ENCODE measurements at regions not wholly inside any gene's neighbourhood (a gene's known extent, or its start where the extent isn't known, plus 50 kb on each side); places are given as distances from the start of the nearest gene placed in this dataset.

GRCh38 chr5:130568791-130569190 lies 596.3 kb downstream of the HINT1 start:
- WGBS (ENCODE audit: insufficient coverage, low coverage, missing lambda C conversion rate): 0% methylated on average over 1 of the region's 1 CpG
- no peaks in the 10 kb centered on the region for H3K27me3 ChIP-seq (ENCODE audit: control insufficient read depth in 2 of 2, insufficient read depth in 2 of 2, low read length in 2 of 2)
- H3K79me2 ChIP-seq (ENCODE audit: control insufficient read depth, insufficient read depth, low read length): no peaks in the 10 kb centered on the region
- FAIRE-seq (no peak), ATAC-seq (no peak), DNase-seq (ENCODE audit: extremely low read depth in 1 of 4, low spot score in 3 of 4) (no peak)
- H3K9me1 ChIP-seq (ENCODE audit: control insufficient read depth, insufficient read depth, low read length): no peaks in the 10 kb centered on the region
- no TSS peak for BruUV-seq (replicated peaks)
- H3K36me3 ChIP-seq (ENCODE audit: control insufficient read depth, insufficient read depth, low read length): no peaks in the 10 kb centered on the region
- no peak for TF ChIP-seq ZFP91 (CRISPR knock-in tag; IDR thresholded peaks at IDR 0.05)
- TF ChIP-seq RFX1 (IDR thresholded peaks at IDR 0.05): 0 out of 2 replicates have a peak, but pooled peaks have one; percentile 14
- no peaks in the 10 kb centered on the region for H3K9me3 ChIP-seq (replicated peaks; ENCODE audit: control insufficient read depth, insufficient read depth, low read depth, low read length)
- H3K4me1 ChIP-seq (replicated peaks in 1 of 2; ENCODE audit: control insufficient read depth in 2 of 2, insufficient read depth in 2 of 2, low read length in 2 of 2): no peaks in the 10 kb centered on the region
- no peak overlapping the region for H3K27ac ChIP-seq (ENCODE audit: extremely low read depth, low read depth, low read length)
- CTCF ChIA-PET (ENCODE audit: low intra/inter-chr PET ratio): no interaction called here
- H3K4me2 ChIP-seq (ENCODE audit: insufficient read depth, low read length): no peak overlapping the region
- intact Hi-C loops (cut with micrococcal nuclease): no loop called here
- no peak overlapping the region for H3K9ac ChIP-seq (ENCODE audit: insufficient read depth in 1 of 2, low read depth in 2 of 2, low read length in 2 of 2)
- POLR2A ChIA-PET: no interaction called here
- in situ Hi-C loops (cut with MboI): no loop called here
- no peak overlapping the region for H3K4me3 ChIP-seq
- H4K20me1 ChIP-seq (replicated peaks; ENCODE audit: control insufficient read depth, insufficient read depth, low read length): no peaks in the 10 kb centered on the region
- no peak overlapping the region for H2AFZ ChIP-seq (ENCODE audit: low read depth, low read length)

GRCh38 chr5:130555429-130555828 lies 609.6 kb downstream of the HINT1 start:
- ATAC-seq: no peak
- in situ Hi-C loops (cut with MboI) (no loop called here), intact Hi-C loops (cut with micrococcal nuclease) (no loop called here)
- H2AFZ ChIP-seq (ENCODE audit: low read depth, low read length): no peak overlapping the region
- CTCF ChIA-PET (ENCODE audit: low intra/inter-chr PET ratio): no interaction called here
- no peaks in the 10 kb centered on the region for H3K4me1 ChIP-seq (replicated peaks in 1 of 2; ENCODE audit: control insufficient read depth in 2 of 2, insufficient read depth in 2 of 2, low read length in 2 of 2)
- WGBS (ENCODE audit: insufficient coverage, low coverage, missing lambda C conversion rate): 0% methylated on average over 3 of the region's 3 CpGs
- H3K27ac ChIP-seq (ENCODE audit: extremely low read depth, low read depth, low read length): no peak overlapping the region
- DNase-seq (ENCODE audit: extremely low read depth in 1 of 4, low spot score in 3 of 4): no peak
- H3K36me3 ChIP-seq (ENCODE audit: control insufficient read depth, insufficient read depth, low read length): no peaks in the 10 kb centered on the region
- no peak overlapping the region for H3K9ac ChIP-seq (ENCODE audit: insufficient read depth in 1 of 2, low read depth in 2 of 2, low read length in 2 of 2)
- POLR2A ChIA-PET: no interaction called here
- H3K9me3 ChIP-seq (replicated peaks; ENCODE audit: control insufficient read depth, insufficient read depth, low read depth, low read length): no peaks in the 10 kb centered on the region
- no peak for FAIRE-seq
- H3K9me1 ChIP-seq (ENCODE audit: control insufficient read depth, insufficient read depth, low read length): no peaks in the 10 kb centered on the region
- H4K20me1 ChIP-seq (replicated peaks; ENCODE audit: control insufficient read depth, insufficient read depth, low read length): no peaks in the 10 kb centered on the region
- no peak overlapping the region for H3K4me3 ChIP-seq
- TF ChIP-seq MEIS2 (IDR thresholded peaks at IDR 0.05; ENCODE audit: partially characterized antibody) (no peak), SMARCE1 (IDR thresholded peaks at IDR 0.05) (no peak), NONO (IDR thresholded peaks at IDR 0.05; ENCODE audit: low read depth in 2 of 2, low read length in 1 of 2) (no peak), U2AF2 (optimal IDR thresholded peaks at IDR 0.05; ENCODE audit: low read depth, low read length) (no peak), ARID2 (IDR thresholded peaks at IDR 0.05) (no peak)
- TF ChIP-seq, protein P1, sequence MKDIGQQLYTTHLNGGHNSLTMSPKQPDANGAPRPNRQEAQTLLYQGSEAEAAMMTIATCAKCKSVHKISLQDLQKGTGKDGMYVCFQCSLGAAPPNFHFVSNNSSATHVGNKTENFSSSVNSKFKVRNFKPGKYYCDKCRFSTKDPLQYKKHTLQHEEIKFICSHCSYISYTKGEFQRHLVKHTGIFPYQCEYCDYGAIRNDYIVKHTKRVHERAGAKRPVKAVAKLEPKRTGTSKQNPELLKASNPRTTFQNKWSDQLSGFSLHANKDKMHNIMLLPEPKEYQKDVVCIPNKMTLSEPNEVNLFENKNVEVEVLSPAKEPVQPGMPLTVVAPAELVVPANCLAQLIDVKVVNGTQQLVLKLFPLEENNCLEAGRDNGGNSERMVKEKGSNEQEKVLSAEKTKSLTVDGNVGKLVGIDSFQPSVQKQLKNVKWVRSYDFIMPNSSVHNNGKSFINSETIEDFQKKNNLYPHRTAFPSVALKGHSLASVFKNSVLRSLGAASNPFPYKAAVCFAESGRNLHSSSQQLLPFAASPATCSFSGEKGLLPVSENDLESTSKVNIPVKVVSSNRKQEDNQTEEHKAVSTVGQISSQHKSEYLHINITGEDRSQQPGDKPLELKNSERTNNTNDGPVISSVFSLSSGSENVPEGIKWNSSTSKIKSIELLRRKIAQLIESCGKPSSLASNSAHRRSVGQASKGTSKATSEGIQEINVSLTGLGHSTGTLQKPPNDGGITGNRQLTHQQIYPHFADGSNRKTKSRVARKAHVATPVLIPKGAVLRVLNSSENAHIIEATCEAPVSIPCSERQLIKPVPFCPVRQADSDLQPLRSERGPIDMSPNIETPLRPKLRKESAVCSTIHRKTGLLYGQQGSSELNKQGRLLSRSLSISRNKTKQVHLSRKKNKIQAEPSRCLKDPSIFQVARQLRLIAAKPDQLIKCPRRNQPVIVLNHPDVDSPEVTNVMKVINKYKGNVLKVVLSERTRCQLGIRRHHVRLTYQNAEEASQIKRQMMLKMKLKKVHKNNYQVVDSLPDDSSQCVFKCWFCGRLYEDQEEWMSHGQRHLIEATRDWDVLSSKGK (CRISPR knock-in tag; IDR thresholded peaks at IDR 0.05): no peak
- no TSS peak for BruUV-seq (replicated peaks)
- no peaks in the 10 kb centered on the region for H3K27me3 ChIP-seq (ENCODE audit: control insufficient read depth in 2 of 2, insufficient read depth in 2 of 2, low read length in 2 of 2)
- H3K4me2 ChIP-seq (ENCODE audit: insufficient read depth, low read length): no peak overlapping the region
- H3K79me2 ChIP-seq (ENCODE audit: control insufficient read depth, insufficient read depth, low read length): no peaks in the 10 kb centered on the region
